OCI-LY7 (cell line): ENCODE measurements at regions not wholly inside any gene's neighbourhood (a gene's known extent, or its start where the extent isn't known, plus 50 kb on each side); places are given as distances from the start of the nearest gene placed in this dataset.

Experiments used
- BruUV-seq: library from RNA; stranded (reverse); fragments of 400-500 nt; replicated peaks from 2 replicates; lab custom pipeline; 2021; lab: Mats Ljungman, UMichigan
- CTCF ChIA-PET: fragments of 300-600 bp; sonication (Branson Sonifier 250); formaldehyde crosslinking; loops from one replicate; lab custom pipeline; 2022; ENCODE audit warnings: antibody characterized with exemption; ENCODE audit not compliant: unreplicated experiment; lab: Charles Lee
- POLR2A ChIA-PET: fragments of 300-600 bp; sonication (Branson Sonifier 250); formaldehyde crosslinking; loops from one replicate; lab custom pipeline; 2022; ENCODE audit warnings: antibody characterized with exemption; lab: Charles Lee
- DNase-seq: peaks from one replicate; pipeline ENCODE4 v3.0.0-alpha.2; 2015; ENCODE audit warnings: low spot score
- H2AFZ ChIP-seq: fragments of 200-600 bp; sonication (generic), shearing (Covaris generic); 2 replicates; pipeline ENCODE4 v1.6.1; 2014; ENCODE audit warnings: mild to moderate bottlenecking, antibody characterized with exemption, low read length, moderate library complexity
- H3K27ac ChIP-seq: fragments of 200-600 bp; sonication (generic); 2 replicates; pipeline ENCODE4 v1.5.1; 2014; ENCODE audit warnings: mixed run types, low read depth, mild to moderate bottlenecking, moderate library complexity, low read length, inconsistent platforms; ENCODE audit not compliant: poor library complexity, severe bottlenecking
- H3K36me3 ChIP-seq: fragments of 200-600 bp; sonication (generic); 2 replicates; pipeline ENCODE4 v1.6.1; 2014; ENCODE audit warnings: mild to moderate bottlenecking, antibody characterized with exemption, low read length, moderate library complexity, mixed read lengths; ENCODE audit not compliant: insufficient read depth
- H3K4me1 ChIP-seq: fragments of 200-600 bp; sonication (generic); 2 replicates; pipeline ENCODE4 v1.5.1; 2014; ENCODE audit warnings: mild to moderate bottlenecking, low read length; ENCODE audit not compliant: insufficient read depth, poor library complexity, severe bottlenecking
- H3K4me2 ChIP-seq: fragments of 200-600 bp; sonication (generic); 2 replicates; pipeline ENCODE4 v1.6.1; 2014; ENCODE audit warnings: mild to moderate bottlenecking, low read length
- H3K4me3 ChIP-seq: fragments of 200-600 bp; sonication (generic); 2 replicates; pipeline ENCODE4 v1.5.1; 2014; ENCODE audit warnings: mild to moderate bottlenecking, low read depth, low read length; ENCODE audit not compliant: poor library complexity, severe bottlenecking
- H3K79me2 ChIP-seq: fragments of 200-600 bp; sonication (generic); 2 replicates; pipeline ENCODE4 v1.6.1; 2016; ENCODE audit warnings: low read depth, mild to moderate bottlenecking, low read length, moderate library complexity, mixed read lengths; ENCODE audit not compliant: insufficient read depth
- H3K9me2 ChIP-seq: fragments of 200-600 bp; sonication (generic); 2 replicates; pipeline ENCODE4 v1.6.1; 2016; ENCODE audit warnings: mild to moderate bottlenecking, low read length, mixed read lengths; ENCODE audit not compliant: insufficient read depth
- H3K9me3 ChIP-seq: fragments of 200-600 bp; sonication (generic); 2 replicates; pipeline ENCODE4 v1.6.1; 2014; ENCODE audit warnings: mild to moderate bottlenecking, mixed run types, low read length, mixed read lengths
- H4K20me1 ChIP-seq: fragments of 200-600 bp; sonication (generic); 2 replicates; pipeline ENCODE4 v1.6.1; 2014; ENCODE audit warnings: mild to moderate bottlenecking, antibody characterized with exemption, low read length, moderate library complexity, mixed read lengths; ENCODE audit not compliant: insufficient read depth
- EZH2phosphoT487 ChIP-seq: fragments of 200-600 bp; sonication (generic); IDR thresholded peaks from 2 replicates; pipeline ENCODE4 v1.6.1; 2018; ENCODE audit warnings: low read depth, borderline replicate concordance, mild to moderate bottlenecking, mixed run types, antibody characterized with exemption, low read length, moderate library complexity, mixed read lengths
- intact Hi-C: fragments of 100-400 bp; cut with micrococcal nuclease; formaldehyde crosslinking; loops from one replicate; pipeline ENCODE4 v1.10.0; 2022; ENCODE audit not compliant: unreplicated experiment
- TF ChIP-seq, protein P1 (sequence below): fragments of 200-600 bp; sonication (generic); conservative IDR thresholded peaks from 2 replicates; pipeline ENCODE4 v1.5.1; 2014; ENCODE audit warnings: mild to moderate bottlenecking, antibody characterized with exemption, low read length, moderate library complexity, mixed read lengths

DNA sequence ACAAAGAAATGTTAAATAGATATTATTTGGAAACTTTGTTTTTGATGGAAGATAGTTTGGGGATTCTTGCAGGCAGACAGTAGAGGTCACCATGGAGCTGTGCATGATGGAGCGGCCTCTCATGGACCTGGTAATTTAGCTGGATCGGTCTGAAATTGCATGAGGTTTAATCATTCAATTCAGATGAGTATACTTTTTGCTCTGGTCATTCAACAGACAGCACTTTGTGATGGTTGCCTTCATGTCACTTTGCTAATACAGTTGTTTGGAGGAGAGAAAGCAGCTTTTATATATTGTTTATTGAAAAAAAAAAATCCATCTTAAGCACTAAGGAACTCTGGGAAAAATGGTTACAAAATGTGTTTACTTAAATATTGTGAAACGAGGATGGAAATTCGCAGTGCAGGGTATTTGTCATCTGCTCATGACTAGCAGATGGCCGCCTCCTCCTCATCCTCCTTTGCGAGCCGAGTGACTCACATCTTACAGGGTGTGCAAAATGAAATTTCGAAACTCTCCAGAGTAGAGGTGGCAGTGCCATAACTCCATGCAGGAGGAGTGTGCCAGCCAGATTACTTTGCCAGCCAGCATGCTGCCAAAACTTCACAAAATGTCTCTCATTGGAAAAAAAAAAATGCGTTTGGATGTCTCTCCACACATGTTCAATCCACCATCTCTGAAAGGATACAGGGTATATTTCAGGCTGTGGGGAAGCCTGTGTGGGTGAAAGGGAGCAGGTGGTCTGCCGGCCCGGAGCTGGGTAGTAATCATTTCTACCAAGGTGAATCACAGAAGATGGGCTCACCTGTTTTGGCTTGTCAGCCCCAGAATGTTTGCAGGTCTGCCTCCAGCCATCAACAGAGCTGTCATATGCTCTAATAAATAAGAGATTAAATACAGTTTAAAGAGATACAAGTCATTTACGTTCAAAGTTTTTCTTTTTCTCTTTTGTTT is 314.9 kb upstream of the DIPK2B start:
- TF ChIP-seq, protein P1, sequence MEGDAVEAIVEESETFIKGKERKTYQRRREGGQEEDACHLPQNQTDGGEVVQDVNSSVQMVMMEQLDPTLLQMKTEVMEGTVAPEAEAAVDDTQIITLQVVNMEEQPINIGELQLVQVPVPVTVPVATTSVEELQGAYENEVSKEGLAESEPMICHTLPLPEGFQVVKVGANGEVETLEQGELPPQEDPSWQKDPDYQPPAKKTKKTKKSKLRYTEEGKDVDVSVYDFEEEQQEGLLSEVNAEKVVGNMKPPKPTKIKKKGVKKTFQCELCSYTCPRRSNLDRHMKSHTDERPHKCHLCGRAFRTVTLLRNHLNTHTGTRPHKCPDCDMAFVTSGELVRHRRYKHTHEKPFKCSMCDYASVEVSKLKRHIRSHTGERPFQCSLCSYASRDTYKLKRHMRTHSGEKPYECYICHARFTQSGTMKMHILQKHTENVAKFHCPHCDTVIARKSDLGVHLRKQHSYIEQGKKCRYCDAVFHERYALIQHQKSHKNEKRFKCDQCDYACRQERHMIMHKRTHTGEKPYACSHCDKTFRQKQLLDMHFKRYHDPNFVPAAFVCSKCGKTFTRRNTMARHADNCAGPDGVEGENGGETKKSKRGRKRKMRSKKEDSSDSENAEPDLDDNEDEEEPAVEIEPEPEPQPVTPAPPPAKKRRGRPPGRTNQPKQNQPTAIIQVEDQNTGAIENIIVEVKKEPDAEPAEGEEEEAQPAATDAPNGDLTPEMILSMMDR, result peak; percentile 56
- no peak for TF ChIP-seq EZH2phosphoT487
- intact Hi-C loops, result no loop called here
- H2AFZ ChIP-seq, result no peak overlapping the region
- H3K36me3 ChIP-seq, result no peaks in the 10 kb centered on the region
- H3K9me3 ChIP-seq, result no peaks in the 10 kb centered on the region
- H3K4me3 ChIP-seq, result no peak overlapping the region
- H3K79me2 ChIP-seq, result no peaks in the 10 kb centered on the region
- no TSS peak for BruUV-seq
- DNase-seq, result no peak
- no peaks in the 10 kb centered on the region for H3K9me2 ChIP-seq
- CTCF ChIA-PET, result interaction anchor here (0.5 kb wide), 1 partner anchor 1573 kb away, joined by 6 read pairs; no protein-coding TSS in a partner anchor
- POLR2A ChIA-PET, result no interaction called here
- H3K4me2 ChIP-seq, result no peak overlapping the region
- H3K27ac ChIP-seq, result no peak overlapping the region
- no peaks in the 10 kb centered on the region for H4K20me1 ChIP-seq
- no peaks in the 10 kb centered on the region for H3K4me1 ChIP-seq

DNA sequence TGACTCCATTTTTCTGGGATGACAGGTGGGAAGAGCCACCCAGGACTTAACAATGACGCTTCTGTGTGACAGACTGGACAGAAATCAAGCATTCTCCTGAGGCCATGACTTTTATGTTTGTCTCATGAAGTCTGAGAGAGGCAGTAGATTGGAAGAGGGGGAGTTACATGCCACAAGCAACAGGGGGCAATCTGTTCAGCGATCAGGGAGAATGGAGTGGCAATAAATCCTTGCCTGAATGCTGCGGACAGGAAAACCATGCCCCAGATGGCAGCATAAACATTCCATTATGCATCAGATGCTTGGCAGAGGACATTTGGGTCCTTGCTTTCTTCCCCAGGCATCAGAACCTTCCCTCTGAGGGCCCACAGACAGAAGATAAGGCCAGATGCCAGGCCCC is 312.4 kb upstream of the DIPK2B start:
- ChIA-PET CTCF (no interaction called here), POLR2A (no interaction called here)
- intact Hi-C loops, result no loop called here
- Histone ChIP-seq H3K9me2 (no peaks in the 10 kb centered on the region), H3K79me2 (no peaks in the 10 kb centered on the region), H3K27ac (no peak overlapping the region), H3K4me1 (no peaks in the 10 kb centered on the region), H3K4me3 (no peak overlapping the region), H4K20me1 (no peaks in the 10 kb centered on the region), H3K4me2 (no peak overlapping the region), H3K9me3 (no peaks in the 10 kb centered on the region), H3K36me3 (no peaks in the 10 kb centered on the region), H2AFZ (no peak overlapping the region)
- DNase-seq, result no peak
- no peak for TF ChIP-seq EZH2phosphoT487
- TF ChIP-seq, protein P1, result no peak
- no TSS peak for BruUV-seq

DNA sequence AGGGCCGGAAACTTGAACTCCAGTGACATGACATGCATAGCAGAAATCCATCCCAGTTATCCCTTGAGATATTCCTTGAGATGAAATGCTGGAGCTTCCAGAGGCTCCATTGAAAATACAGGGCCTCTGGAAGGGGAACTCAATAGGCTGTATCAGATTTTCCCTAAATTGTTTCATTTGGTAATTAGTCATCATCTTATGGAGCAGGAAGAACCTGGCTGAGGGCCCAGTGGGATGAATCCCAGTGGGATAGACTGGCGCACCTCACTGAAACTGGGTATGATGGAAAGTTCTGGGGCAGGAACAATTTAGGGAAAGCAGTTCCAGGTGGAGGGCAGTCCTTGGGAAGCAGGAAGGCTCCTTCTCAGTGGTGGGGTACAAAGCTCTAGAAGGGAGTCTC is 307.8 kb upstream of the DIPK2B start:
- POLR2A ChIA-PET, result no interaction called here
- no peaks in the 10 kb centered on the region for H3K79me2 ChIP-seq
- no peak for DNase-seq
- CTCF ChIA-PET, result no interaction called here
- no peaks in the 10 kb centered on the region for H3K4me1 ChIP-seq
- no peak overlapping the region for H2AFZ ChIP-seq
- no peak overlapping the region for H3K4me2 ChIP-seq
- intact Hi-C loops, result no loop called here
- H3K9me3 ChIP-seq, result no peaks in the 10 kb centered on the region
- H3K27ac ChIP-seq, result no peak overlapping the region
- no peaks in the 10 kb centered on the region for H4K20me1 ChIP-seq
- no peak for TF ChIP-seq EZH2phosphoT487
- TF ChIP-seq, protein P1, result no peak
- no TSS peak for BruUV-seq
- no peaks in the 10 kb centered on the region for H3K36me3 ChIP-seq
- no peaks in the 10 kb centered on the region for H3K9me2 ChIP-seq
- H3K4me3 ChIP-seq, result no peak overlapping the region
